Glutamatergic neuron (in vitro differentiated cells): ENCODE measurements at regions not wholly inside any gene's neighbourhood (a gene's known extent, or its start where the extent isn't known, plus 50 kb on each side); places are given as distances from the start of the nearest gene placed in this dataset.

Source experiments
- DNase-seq: peaks from one replicate; pipeline ENCODE4 v3.0.0; 2022
- H3K27ac Mint-ChIP-seq: one replicate; pipeline ENCODE4 v1.8.0; 2020; ENCODE audit warnings: mild to moderate bottlenecking, mixed read lengths, inconsistent platforms; ENCODE audit not compliant: unreplicated experiment
- H3K27me3 Mint-ChIP-seq: one replicate; pipeline ENCODE4 v1.8.0; 2020; ENCODE audit warnings: mild to moderate bottlenecking, moderate library complexity, mixed read lengths, inconsistent platforms; ENCODE audit not compliant: unreplicated experiment
- H3K36me3 Mint-ChIP-seq: one replicate; pipeline ENCODE4 v1.8.0; 2020; ENCODE audit warnings: mild to moderate bottlenecking, mixed read lengths, inconsistent platforms; ENCODE audit not compliant: unreplicated experiment
- H3K4me1 Mint-ChIP-seq: one replicate; pipeline ENCODE4 v1.8.0; 2020; ENCODE audit warnings: mild to moderate bottlenecking, low read depth, mixed read lengths, inconsistent platforms; ENCODE audit not compliant: unreplicated experiment
- H3K4me3 Mint-ChIP-seq: one replicate; pipeline ENCODE4 v1.8.0; 2020; ENCODE audit warnings: mild to moderate bottlenecking, mixed read lengths, inconsistent platforms; ENCODE audit not compliant: unreplicated experiment
- H3K9me3 Mint-ChIP-seq: one replicate; pipeline ENCODE4 v1.8.0; 2020; ENCODE audit warnings: mild to moderate bottlenecking, moderate library complexity, mixed read lengths, inconsistent platforms; ENCODE audit not compliant: unreplicated experiment
- CTCF ChIP-seq: fragments of 200-600 bp; sonication (generic); IDR thresholded peaks from one replicate; pipeline ENCODE4 v1.5.0; 2021; ENCODE audit not compliant: partially characterized antibody, unreplicated experiment

GRCh38 chr6:16902502-16902901 is 141.2 kb upstream of the ATXN1 start:
- H3K36me3 Mint-ChIP-seq: no peaks in the 10 kb centered on the region
- DNase-seq: no peak
- TF ChIP-seq CTCF: no peak
- H3K4me1 Mint-ChIP-seq: peaks cover 14% of the 10 kb centered on the region
- no peaks in the 10 kb centered on the region for H3K27me3 Mint-ChIP-seq
- no peak overlapping the region for H3K4me3 Mint-ChIP-seq
- H3K9me3 Mint-ChIP-seq: no peaks in the 10 kb centered on the region
- H3K27ac Mint-ChIP-seq: no peak overlapping the region

- no peak for DNase-seq
- H3K4me1 Mint-ChIP-seq: peaks cover 14% of the 10 kb centered on the region
- H3K9me3 Mint-ChIP-seq: no peaks in the 10 kb centered on the region
- no peak for TF ChIP-seq CTCF
- no peak overlapping the region for H3K27ac Mint-ChIP-seq
- H3K27me3 Mint-ChIP-seq: no peaks in the 10 kb centered on the region
- H3K4me3 Mint-ChIP-seq: no peak overlapping the region
- H3K36me3 Mint-ChIP-seq: no peaks in the 10 kb centered on the region
Observed at GRCh38 chr6:16901782-16902181, 140.5 kb upstream of the ATXN1 start.

GRCh38 chr6:16901306-16901705 is 140.0 kb upstream of the ATXN1 start:
- Mint-ChIP-seq H3K4me3 (no peak overlapping the region), H3K36me3 (no peaks in the 10 kb centered on the region), H3K27me3 (no peaks in the 10 kb centered on the region), H3K4me1 (peaks cover 14% of the 10 kb centered on the region), H3K27ac (no peak overlapping the region), H3K9me3 (no peaks in the 10 kb centered on the region)
- no peak for TF ChIP-seq CTCF
- DNase-seq: no peak

DNA sequence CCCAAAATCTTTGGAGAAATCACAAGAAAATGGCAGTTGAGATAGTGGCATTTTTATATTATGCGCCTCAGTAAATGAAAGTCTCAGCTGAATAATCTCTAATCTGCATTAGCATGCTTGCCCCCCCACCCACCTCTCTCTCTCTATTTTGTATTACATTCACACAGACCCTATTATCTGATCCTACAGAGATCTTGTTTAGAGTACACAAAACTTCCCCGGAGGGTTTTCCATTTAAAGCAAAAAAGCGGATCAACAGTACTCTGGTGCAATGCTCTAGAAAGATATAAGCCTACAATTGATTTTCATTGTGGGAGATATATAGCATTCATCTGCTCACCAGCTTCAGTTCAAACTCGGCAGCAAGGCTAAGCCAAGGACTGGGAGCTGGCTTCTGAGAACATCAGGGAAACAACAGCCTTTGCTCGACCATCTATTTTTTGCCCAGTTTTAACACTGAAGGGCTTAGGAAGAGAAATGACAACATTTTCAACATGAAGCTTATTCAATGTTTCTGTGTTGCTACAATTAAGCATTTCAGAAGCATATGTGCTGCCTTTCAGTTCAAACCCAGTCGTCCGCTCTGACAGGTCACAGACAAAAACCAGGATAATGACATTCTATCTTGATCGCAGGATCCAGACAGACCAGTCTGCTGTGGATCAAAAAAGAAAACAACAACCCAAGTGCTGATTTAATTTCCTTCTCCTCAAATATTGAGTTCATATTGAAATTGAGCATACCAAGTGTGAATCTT is 137.6 kb upstream of the ATXN1 start:
- Mint-ChIP-seq H3K36me3 (no peaks in the 10 kb centered on the region), H3K9me3 (peaks cover 1% of the 10 kb centered on the region), H3K4me3 (no peak overlapping the region), H3K27me3 (no peaks in the 10 kb centered on the region), H3K27ac (no peak overlapping the region), H3K4me1 (peaks cover 9% of the 10 kb centered on the region)
- no peak for TF ChIP-seq CTCF
- no peak for DNase-seq

- H3K9me3 Mint-ChIP-seq: peaks cover 1% of the 10 kb centered on the region
- TF ChIP-seq CTCF: no peak
- peaks cover 4% of the 10 kb centered on the region for H3K4me1 Mint-ChIP-seq
- H3K36me3 Mint-ChIP-seq: no peaks in the 10 kb centered on the region
- no peak overlapping the region for H3K27ac Mint-ChIP-seq
- no peaks in the 10 kb centered on the region for H3K27me3 Mint-ChIP-seq
- no peak for DNase-seq
- no peak overlapping the region for H3K4me3 Mint-ChIP-seq
Observed at GRCh38 chr6:16897669-16898068, 136.4 kb upstream of the ATXN1 start.
